HepG2 (cell line): ENCODE measurements at regions not wholly inside any gene's neighbourhood (a gene's known extent, or its start where the extent isn't known, plus 50 kb on each side); places are given as distances from the start of the nearest gene placed in this dataset.

Source experiments
- ATAC-seq: fragments of 200-7000 bp; cut with Tn5 transposase; 3 replicates; pipeline ENCODE4 v1.9.1; 2020; ENCODE audit warnings: mild to moderate bottlenecking, moderate library complexity
- BruUV-seq: library from RNA; stranded (reverse); fragments of 400-500 nt; replicated peaks from 2 replicates; lab custom pipeline; 2021; lab: Mats Ljungman, UMichigan
- CTCF ChIA-PET: fragments of 300-600 bp; formaldehyde crosslinking; extraction: SDS; loops from one replicate; lab custom pipeline; 2021; ENCODE audit warnings: low total read pairs, inconsistent platforms, low intra/inter-chr PET ratio; lab: Yijun Ruan, JAX
- POLR2A ChIA-PET: fragments of 350-600 bp; sonication (Branson Sonifier 250); formaldehyde crosslinking; loops from one replicate; lab custom pipeline; 2020; ENCODE audit warnings: antibody characterized with exemption, inconsistent platforms; lab: Yijun Ruan, JAX
- DNase-seq: peaks from one replicate; pipeline ENCODE4 v3.0.0-alpha.2; 2015; ENCODE audit warnings: low spot score
- FAIRE-seq: peaks from 3 replicates; lab custom pipeline; 2011; peaks lifted over from hg19 to GRCh38; lab: Jason Lieb, UNC
- H2AFZ ChIP-seq: one replicate; pipeline ENCODE4 v1.6.1; 2011; ENCODE audit warnings: low read length, inconsistent platforms
- H3K27ac ChIP-seq: fragments of 300-600 bp; 3 replicates; pipeline ENCODE4 v1.8.0; 2011; ENCODE audit warnings: mixed run types, mild to moderate bottlenecking, mixed read lengths, low read length, inconsistent platforms; ENCODE audit not compliant: insufficient read depth; ENCODE audit errors: extremely low read length
- H3K27me3 ChIP-seq, 2 experiments: fragments of 200-600 bp in 1 of 2; 2 replicates in 1 of 2; 3 replicates in 1 of 2; pipeline versions ENCODE4 v1.6.0 to v1.8.0; 2011; ENCODE audit warnings: low read length in 2 of 2, mild to moderate bottlenecking in 2 of 2, moderate library complexity in 2 of 2, inconsistent platforms in 1 of 2; ENCODE audit not compliant: insufficient read depth in 2 of 2, control insufficient read depth in 1 of 2
- H3K36me3 ChIP-seq, 2 experiments: fragments of 200-600 bp in 1 of 2; replicated peaks in 1 of 2; 2 replicates in 1 of 2; 3 replicates in 1 of 2; pipeline versions ENCODE4 v1.5.1 to v1.8.0; 2011; ENCODE audit warnings: low read length in 2 of 2, inconsistent platforms in 1 of 2; ENCODE audit not compliant: insufficient read depth in 2 of 2, control insufficient read depth in 1 of 2
- H3K4me1 ChIP-seq: 2 replicates; pipeline ENCODE4 v1.5.1; 2012; ENCODE audit warnings: low read length, inconsistent platforms; ENCODE audit not compliant: insufficient read depth
- H3K4me2 ChIP-seq: 2 replicates; pipeline ENCODE4 v1.6.0; 2011; ENCODE audit warnings: low read depth, low read length, inconsistent platforms
- H3K4me3 ChIP-seq, 3 experiments: fragments of 200-600 bp in 1 of 3; sonication (generic), shearing (Covaris generic) in 1 of 3; replicated peaks in 1 of 3; 2 replicates each; pipeline ENCODE4 v1.5.1; 2011 to 2016; ENCODE audit warnings: low read length in 3 of 3, inconsistent platforms in 2 of 3, low read depth in 2 of 3, mild to moderate bottlenecking in 2 of 3, control low read depth in 1 of 3, mixed read lengths in 1 of 3; ENCODE audit not compliant: insufficient read depth in 1 of 3
- H3K79me2 ChIP-seq: one replicate; pipeline ENCODE4 v1.6.1; 2011; ENCODE audit warnings: low read length, inconsistent platforms; ENCODE audit not compliant: insufficient read depth
- H3K9ac ChIP-seq: 2 replicates; pipeline ENCODE4 v1.6.0; 2011; ENCODE audit warnings: mild to moderate bottlenecking, low read depth, low read length, inconsistent platforms; ENCODE audit not compliant: insufficient read depth
- H3K9me3 ChIP-seq: 2 replicates; pipeline ENCODE4 v1.5.1; 2012; ENCODE audit warnings: mild to moderate bottlenecking, low read length
- H4K20me1 ChIP-seq: 2 replicates; pipeline ENCODE4 v1.6.0; 2011; ENCODE audit warnings: inconsistent platforms, mild to moderate bottlenecking, low read length, moderate library complexity; ENCODE audit not compliant: insufficient read depth
- BRD4 ChIP-seq: sonication (generic); formaldehyde crosslinking; IDR thresholded peaks from 2 replicates; pipeline ENCODE4 v1.4.0; 2020; ENCODE audit warnings: missing genetic modification reagents
- DMAP1 ChIP-seq: IDR thresholded peaks from 2 replicates; pipeline ENCODE4 v1.6.1; 2016
- FOSL2 ChIP-seq: sonication (generic); formaldehyde crosslinking; IDR thresholded peaks from 2 replicates; pipeline ENCODE4 v1.4.0; 2020; ENCODE audit warnings: missing genetic modification reagents
- NCOA1 ChIP-seq: sonication (generic); formaldehyde crosslinking; IDR thresholded peaks from 2 replicates; pipeline ENCODE4 v1.9.0; 2021; ENCODE audit warnings: missing genetic modification reagents
- NFRKB ChIP-seq: fragments of 450-650 bp; IDR thresholded peaks from 2 replicates; pipeline ENCODE4 v1.6.1; 2017
- SIX1 ChIP-seq: sonication (generic); formaldehyde crosslinking; IDR thresholded peaks from 2 replicates; pipeline ENCODE4 v1.4.0; 2020; ENCODE audit warnings: missing genetic modification reagents, borderline replicate concordance
- ZNF264 ChIP-seq: sonication (generic); formaldehyde crosslinking; IDR thresholded peaks from 2 replicates; pipeline ENCODE4 v1.4.0; 2020; ENCODE audit warnings: missing genetic modification reagents
- ZNF589 ChIP-seq: sonication (generic); formaldehyde crosslinking; conservative IDR thresholded peaks from 2 replicates; pipeline ENCODE4 v1.8.0; 2022; ENCODE audit warnings: mild to moderate bottlenecking, moderate library complexity, missing genetic modification reagents
- WGBS: methylation state at CpG from one replicate; pipeline ENCODE4 v1.1.6; 2017; ENCODE audit warnings: low lambda C conversion rate; 5-methylcytosine and 5-hydroxymethylcytosine counted together
- in situ Hi-C: cut with HindIII; loops from 2 replicates; pipeline ENCODE4 v1.10.0; 2017; ENCODE audit warnings: low pct_unique_long_range_greater_than_20kb; ENCODE audit not compliant: extremely low pct_ligation_motif_present
- intact Hi-C: fragments of 100-400 bp; cut with micrococcal nuclease; formaldehyde crosslinking; loops from one replicate; pipeline ENCODE4 v1.10.0; 2022; ENCODE audit not compliant: unreplicated experiment
- TF ChIP-seq, protein P1 (sequence below): sonication (generic); formaldehyde crosslinking; IDR thresholded peaks from 2 replicates; pipeline ENCODE4 v1.4.0; 2020; ENCODE audit warnings: missing genetic modification reagents

- ChIA-PET POLR2A (no interaction called here), CTCF (no interaction called here)
- Histone ChIP-seq H3K9me3 (no peaks in the 10 kb centered on the region), H4K20me1 (no peaks in the 10 kb centered on the region), H3K4me3 (no peak overlapping the region), H3K4me1 (no peaks in the 10 kb centered on the region), H3K36me3 (no peaks in the 10 kb centered on the region), H3K27me3 (peaks cover 23 to 82% of the 10 kb centered on the region in 2 experiments), H3K4me2 (no peak overlapping the region), H3K27ac (no peak overlapping the region), H3K79me2 (no peaks in the 10 kb centered on the region), H3K9ac (no peak overlapping the region), H2AFZ (no peak overlapping the region)
- 23% methylated on average over 13 of the region's 31 CpGs for WGBS
- in situ Hi-C loops = no loop called here
- FAIRE-seq (no peak), DNase-seq (no peak), ATAC-seq (no peak)
- no peak for TF ChIP-seq BRD4
- TF ChIP-seq, protein P1, sequence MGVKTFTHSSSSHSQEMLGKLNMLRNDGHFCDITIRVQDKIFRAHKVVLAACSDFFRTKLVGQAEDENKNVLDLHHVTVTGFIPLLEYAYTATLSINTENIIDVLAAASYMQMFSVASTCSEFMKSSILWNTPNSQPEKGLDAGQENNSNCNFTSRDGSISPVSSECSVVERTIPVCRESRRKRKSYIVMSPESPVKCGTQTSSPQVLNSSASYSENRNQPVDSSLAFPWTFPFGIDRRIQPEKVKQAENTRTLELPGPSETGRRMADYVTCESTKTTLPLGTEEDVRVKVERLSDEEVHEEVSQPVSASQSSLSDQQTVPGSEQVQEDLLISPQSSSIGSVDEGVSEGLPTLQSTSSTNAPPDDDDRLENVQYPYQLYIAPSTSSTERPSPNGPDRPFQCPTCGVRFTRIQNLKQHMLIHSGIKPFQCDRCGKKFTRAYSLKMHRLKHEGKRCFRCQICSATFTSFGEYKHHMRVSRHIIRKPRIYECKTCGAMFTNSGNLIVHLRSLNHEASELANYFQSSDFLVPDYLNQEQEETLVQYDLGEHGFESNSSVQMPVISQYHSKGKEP (CRISPR knock-in tag) = no peak
- no peak for TF ChIP-seq NFRKB
- TF ChIP-seq SIX1 (CRISPR knock-in tag) = no peak
- TF ChIP-seq DMAP1 (CRISPR knock-in tag) = no peak
- TF ChIP-seq ZNF589 (CRISPR knock-in tag) = no peak
- no peak for TF ChIP-seq FOSL2
- no peak for TF ChIP-seq ZNF264 (CRISPR knock-in tag)
- TF ChIP-seq NCOA1 (CRISPR knock-in tag) = no peak
- no TSS peak for BruUV-seq
- intact Hi-C loops = no loop called here
Measured at GRCh38 chr6:169982461-169983386, 231.3 kb downstream of the ERMARD start.
